ENCODE measurements at regions not wholly inside any gene's neighbourhood (a gene's known extent, or its start where the extent isn't known, plus 50 kb on each side); places are given as distances from the start of the nearest gene placed in this dataset.
"Not testable (repeated sequence)": the region's sequence is repeated elsewhere in the genome, so short reads cannot be mapped to it uniquely, and the experiment has no call there.

- no peak for DNase-seq
These were observed 730.3 kb downstream of the DNAH5 start for GRCh38 chr5:13214182-13214581.

- no peak for DNase-seq
These were observed 731.6 kb downstream of the DNAH5 start for GRCh38 chr5:13212886-13213285.

GRCh38 chr5:13211064-13211463 is 733.4 kb downstream of the DNAH5 start:
- DNase-seq: no peak

GRCh38 chr5:13207112-13207511 is 737.4 kb downstream of the DNAH5 start:
- DNase-seq: no peak

GRCh38 chr5:13201022-13201421 is 743.5 kb downstream of the DNAH5 start:
- no peak for DNase-seq

GRCh38 chr5:13198226-13198625 is 746.3 kb downstream of the DNAH5 start:
- DNase-seq: not testable (repeated sequence)

GRCh38 chr5:13189532-13189931 is 755.0 kb downstream of the DNAH5 start:
- DNase-seq: no peak

- no peak for DNase-seq
These were observed 756.1 kb downstream of the DNAH5 start for GRCh38 chr5:13188371-13188770.

- DNase-seq: no peak
These were observed 757.3 kb downstream of the DNAH5 start for GRCh38 chr5:13187186-13187585.

GRCh38 chr5:13186177-13186576 is 758.3 kb downstream of the DNAH5 start:
- DNase-seq: no peak

GRCh38 chr5:13179407-13180087 is 764.9 kb downstream of the DNAH5 start:
- DNase-seq: no peak

- no peak for DNase-seq
These were observed 800.9 kb downstream of the DNAH5 start for GRCh38 chr5:13143630-13144029.

GRCh38 chr5:13143214-13143613 is 801.3 kb downstream of the DNAH5 start:
- no peak for DNase-seq

- DNase-seq: no peak
These were observed 810.5 kb downstream of the DNAH5 start for GRCh38 chr5:13133951-13134350.

- DNase-seq: no peak
These were observed 829.0 kb downstream of the DNAH5 start for GRCh38 chr5:13115476-13115875.

GRCh38 chr5:13108265-13108664 is 836.2 kb downstream of the DNAH5 start:
- no peak for DNase-seq

- DNase-seq: no peak
These were observed 837.0 kb downstream of the DNAH5 start for GRCh38 chr5:13107537-13107936.

GRCh38 chr5:13081116-13081515 is 863.4 kb downstream of the DNAH5 start:
- DNase-seq: no peak

GRCh38 chr5:13072936-13073335 is 871.6 kb downstream of the DNAH5 start:
- DNase-seq: not testable (repeated sequence)

GRCh38 chr5:13063088-13063487 is 881.4 kb downstream of the DNAH5 start:
- no peak for DNase-seq

GRCh38 chr5:13045897-13046551 is 898.5 kb downstream of the DNAH5 start:
- DNase-seq: no peak

GRCh38 chr5:13034061-13034460 is 910.4 kb downstream of the DNAH5 start:
- DNase-seq: no peak

GRCh38 chr5:13029211-13029610 is 915.3 kb downstream of the DNAH5 start:
- no peak for DNase-seq

GRCh38 chr5:13027874-13028273 is 916.6 kb downstream of the DNAH5 start:
- DNase-seq: peak; percentile 5

- no peak for DNase-seq
These were observed 924.8 kb downstream of the DNAH5 start for GRCh38 chr5:13019729-13020128.

All from NCI-H2227 treated with DMSO at 0.1 percent for 48 hours (cell line).